Anterior cingulate cortex (tissue), 58 donors: ENCODE measurements at regions not wholly inside any gene's neighbourhood (a gene's known extent, or its start where the extent isn't known, plus 50 kb on each side); places are given as distances from the start of the nearest gene placed in this dataset.

ENCODE experiments used
- DNase-seq, 58 donors: peaks; one replicate each; lab custom pipeline; 2025; lab: John Stamatoyannopoulos, UW

DNA sequence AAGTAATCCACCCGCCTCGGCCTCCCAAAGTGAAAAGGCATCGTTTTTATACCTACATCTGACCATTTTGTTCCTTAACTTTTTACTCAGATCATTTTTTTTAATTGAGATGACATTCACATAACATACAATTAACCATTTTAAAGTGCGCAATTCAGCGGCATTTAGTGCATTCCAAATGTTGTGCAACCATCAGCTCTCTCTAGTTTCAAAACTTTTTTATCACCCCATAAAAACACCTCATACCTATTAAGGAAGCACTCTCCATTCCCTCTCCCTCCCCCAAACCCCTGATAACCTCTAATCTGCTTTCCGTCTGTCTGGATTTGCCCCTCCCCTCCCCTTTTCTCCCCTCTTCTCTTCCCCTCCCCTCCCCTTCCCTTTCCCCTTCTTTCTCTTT, 310.1 kb downstream of the UACA start:
- DNase-seq: no peak

DNA sequence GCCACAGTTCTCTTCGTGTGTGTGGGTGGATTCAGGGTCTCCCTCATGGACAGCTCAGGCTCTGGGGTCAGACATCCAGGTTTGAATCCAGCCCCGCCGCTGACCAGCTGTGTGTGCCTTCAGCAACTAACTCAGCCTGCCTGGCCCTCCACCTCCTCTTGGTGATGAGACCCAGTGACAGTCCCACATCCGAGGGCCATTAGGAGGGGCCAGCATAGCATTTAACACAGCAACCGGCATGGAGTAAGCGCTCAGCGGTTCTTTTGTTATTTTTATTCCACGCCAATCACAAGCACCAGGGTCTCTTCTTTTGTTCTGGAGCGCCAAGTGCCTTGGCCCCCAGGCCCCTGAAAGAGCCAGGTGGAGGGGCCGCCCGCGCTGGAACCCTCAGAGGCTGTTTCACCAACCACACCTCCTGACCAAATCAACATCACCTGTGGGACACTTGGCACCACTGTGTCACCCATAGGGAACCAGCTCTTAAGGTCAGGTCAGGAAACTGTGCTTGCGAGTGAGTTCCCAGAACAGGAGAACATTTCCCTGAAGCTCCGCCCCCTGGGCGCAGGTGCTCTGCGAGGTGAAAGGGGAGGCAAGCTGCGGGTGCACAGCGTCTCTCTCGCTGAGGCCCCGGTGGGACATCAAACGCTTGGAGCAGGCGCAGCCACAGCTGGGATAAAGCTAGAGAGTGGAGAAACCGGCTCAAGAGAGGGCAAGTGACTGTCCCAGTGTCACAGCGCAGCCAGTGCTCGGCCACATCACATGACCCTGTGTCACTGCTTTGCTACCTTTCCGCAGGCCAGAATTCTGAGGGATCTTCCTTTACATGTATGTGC, 311.3 kb downstream of the UACA start:
- no peak for DNase-seq

DNA sequence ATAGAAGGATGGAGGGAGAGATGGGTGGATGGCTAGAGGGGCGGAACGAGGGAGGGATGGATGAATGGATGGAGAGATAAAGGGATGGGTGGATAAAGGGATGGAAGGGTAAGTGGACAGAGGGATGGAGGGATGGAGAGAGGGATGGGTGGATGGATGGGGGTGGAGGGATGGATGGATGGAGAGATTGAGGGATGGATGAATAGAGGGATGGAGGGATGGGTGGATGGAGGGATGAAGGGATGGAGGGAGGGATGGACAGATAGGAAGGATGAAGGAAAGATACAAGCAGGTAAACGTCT, 313.3 kb downstream of the UACA start:
- DNase-seq: no peak

DNA sequence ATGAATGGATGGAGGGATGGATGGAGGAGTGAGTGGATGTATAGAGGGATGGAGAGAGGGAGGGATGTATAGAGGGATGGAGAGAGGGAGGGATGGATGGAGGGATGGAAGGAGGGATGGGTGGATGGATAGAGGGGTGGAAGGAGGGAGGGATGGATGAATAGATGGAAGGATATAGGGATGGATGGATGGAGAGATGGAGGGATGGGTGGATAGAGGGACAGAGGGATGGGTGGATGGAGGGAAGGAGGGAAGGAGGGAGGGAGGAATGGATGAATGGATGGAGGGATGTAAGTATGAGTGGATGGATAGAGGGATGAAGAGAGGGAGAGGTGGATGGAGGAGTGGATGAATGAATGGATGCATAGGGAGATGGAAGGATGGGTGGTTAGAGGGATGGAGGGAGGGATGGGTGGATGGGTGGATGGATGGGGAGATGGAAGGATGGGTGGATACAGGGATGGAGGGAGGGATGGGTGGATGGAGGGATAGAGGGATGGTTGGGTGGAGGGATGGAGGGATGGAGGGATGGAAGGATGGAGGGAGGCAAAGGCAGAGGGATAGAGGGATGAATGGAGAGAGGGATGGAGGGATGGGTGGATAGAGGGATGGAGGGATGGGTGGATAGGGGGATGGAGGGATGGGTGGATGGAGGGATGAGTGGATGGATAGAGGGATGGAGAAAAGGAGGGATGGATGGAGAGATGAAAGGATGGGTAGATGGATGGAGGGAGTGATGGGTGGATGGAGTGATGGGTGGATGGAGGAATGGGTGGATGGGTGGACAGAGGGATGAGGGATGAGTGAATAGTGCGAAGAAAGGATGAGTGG, 313.8 kb downstream of the UACA start:
- no peak for DNase-seq

DNA sequence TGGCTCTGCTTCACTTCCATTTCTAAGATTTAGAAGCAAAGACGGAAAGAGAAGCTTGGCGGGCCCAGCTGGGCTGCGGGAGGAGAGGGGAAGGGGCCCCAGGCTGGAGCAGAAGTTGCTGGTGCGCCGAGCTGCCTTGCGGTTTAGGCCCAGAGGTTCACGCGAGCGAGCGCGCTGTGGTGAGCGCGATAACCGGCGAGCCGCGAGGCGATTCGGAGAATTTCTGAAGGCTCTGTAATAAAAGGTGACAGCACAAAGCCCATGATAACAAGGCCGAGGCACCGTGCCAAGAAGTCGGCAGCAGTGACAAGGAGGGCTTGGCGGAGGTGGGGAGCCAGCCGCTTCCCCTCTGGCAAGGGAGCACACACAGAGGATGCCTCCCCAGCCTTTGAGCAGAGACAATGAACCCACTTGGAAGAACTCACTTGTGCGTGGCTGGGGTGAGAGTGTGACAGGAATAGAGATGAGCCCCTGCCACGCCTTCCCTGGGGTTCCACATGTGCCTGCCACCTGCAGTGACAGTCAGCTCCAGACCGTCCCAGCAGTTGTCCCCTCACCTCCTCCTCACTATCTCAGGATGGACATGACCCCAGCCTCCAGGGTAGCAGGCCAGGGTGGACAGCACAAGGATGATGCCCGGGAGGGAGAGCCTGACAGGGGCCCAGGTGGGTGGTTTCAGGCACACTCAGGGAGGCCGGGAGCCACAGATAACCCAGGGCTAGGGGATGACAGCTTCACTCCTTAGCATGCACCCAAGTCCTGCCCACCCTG, 315.2 kb downstream of the UACA start:
- peak in 7 of 58 donors; percentile 11 to 50 (median 17) for DNase-seq

DNA sequence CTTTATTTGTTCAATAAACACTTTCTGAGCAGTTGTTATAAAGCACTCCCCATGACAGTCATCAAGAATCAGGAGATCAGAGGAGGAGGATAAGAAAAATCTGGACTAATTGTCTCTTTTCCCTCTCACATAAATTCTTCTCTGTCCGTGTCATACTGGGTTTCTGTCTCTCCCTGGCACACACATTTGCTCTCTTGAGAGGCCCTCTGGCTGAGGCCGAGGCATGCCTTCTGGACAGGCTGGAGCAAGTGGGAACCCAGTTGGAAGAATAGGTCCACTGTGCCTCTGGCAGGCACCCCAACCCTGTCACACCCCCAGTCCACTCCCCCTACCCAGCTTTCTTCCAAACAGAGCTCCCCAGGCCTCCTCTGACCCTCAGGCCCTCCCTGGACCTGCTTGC, 315.8 kb downstream of the UACA start:
- peak in 1 of 58 donors; percentile 12 for DNase-seq

DNA sequence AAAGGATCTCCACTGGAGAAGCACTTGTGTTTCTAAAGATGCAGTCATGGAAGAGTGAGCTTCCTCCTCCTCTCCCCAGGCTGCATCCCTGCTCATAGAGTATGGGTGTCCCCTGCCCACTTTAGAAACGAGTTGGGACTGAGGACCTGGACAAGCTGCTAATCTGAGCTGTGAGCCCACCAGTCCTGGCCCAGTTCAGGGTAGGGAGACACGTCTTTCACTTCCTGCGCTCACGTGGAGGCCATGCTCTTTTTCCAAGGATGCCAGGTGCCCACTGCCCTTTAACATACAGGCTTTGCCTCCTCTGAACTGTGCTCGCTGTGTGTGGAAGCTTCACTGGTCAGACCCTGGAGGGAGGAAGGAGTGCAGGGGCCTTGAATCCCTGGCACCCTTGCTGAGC, 316.3 kb downstream of the UACA start:
- DNase-seq: no peak

DNA sequence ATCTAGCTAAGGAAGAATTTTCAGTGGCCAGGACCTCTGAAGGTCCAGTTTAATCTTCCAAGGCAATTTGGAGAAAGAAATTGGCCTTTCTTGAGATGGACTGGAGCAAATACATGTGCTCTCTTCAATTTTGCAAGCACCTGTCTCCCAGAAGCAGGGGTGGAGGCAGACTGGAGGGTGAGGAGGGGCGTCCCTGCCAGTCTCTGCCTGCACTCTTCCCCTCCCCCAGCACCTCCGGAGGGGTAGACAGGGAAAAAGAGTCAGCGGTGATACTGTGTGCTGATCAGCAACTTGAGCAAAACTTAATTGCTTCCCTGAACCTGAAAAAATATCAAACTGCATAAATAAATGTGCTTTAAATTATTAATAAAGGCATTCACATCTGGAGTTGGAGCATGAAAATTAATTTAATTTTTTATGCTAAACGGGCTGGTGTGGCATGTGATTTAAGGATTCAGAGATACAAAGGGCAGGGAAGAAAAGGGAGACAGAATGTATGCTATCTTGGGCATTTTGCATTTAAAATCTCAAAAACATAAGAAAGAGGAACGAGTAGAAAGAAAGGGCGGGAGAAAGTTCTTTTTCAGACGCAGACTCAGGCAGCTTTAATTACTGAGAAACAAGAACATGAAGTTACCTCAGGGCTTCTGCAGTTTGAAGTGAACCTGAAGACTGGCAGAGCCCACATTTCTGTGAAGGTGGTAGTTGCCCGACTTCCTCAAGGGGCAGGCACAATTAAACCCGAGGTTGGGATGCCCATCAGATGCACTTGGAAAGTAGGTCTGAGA, 319.7 kb downstream of the UACA start:
- no peak for DNase-seq

DNA sequence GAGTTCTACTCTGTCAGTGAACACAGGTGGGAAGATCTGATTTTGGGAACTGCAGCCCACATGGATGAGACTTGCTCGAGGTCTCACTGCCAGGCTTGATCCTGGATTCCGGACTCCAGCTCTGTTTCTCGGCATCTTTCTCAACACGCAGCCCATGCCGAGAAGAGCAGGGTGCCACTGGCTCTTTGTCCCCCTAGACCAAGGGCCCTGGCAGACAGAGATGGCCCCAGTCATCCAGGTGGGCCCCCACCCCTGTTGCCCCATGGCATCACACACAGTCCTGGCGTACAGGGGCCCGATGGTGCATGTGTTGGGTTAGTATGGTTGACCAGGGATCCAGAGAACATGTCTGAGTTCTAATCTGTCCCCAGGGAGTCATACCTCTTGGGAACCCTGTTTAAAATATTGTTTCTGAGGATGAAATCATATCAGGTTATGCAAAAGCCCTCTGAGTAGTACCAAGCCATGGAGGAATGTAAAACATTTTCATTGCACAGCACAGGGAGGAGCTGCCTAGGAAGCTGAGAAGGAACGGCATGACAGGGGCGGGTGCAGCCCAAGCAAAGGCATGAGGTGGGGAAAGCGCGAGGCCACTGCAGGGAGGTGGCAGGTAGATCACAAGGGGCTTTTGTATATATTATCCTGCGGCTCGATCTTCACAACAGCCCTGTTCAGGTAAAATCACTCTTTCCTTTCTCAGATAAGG, 320.6 kb downstream of the UACA start:
- no peak for DNase-seq

DNA sequence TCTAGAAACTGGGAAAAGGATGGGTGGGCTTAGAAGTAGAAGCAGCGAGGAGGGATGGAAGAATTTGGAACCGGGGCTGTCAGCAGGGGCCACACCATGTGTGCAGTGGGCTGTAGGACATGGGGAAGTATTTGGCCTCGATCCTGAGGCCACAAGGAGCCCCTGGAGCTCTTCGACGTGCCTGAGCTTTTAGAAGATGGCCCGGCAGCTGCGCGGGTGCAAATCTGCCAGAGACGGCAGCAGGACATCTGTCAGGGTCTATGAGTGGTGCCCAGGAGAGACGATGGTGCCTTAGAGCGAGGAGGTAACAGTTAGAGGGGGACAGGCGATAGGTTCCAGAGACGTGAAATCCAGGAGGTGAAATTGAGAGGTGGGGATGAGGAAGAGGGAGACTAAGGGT, 321.1 kb downstream of the UACA start:
- no peak for DNase-seq

DNA sequence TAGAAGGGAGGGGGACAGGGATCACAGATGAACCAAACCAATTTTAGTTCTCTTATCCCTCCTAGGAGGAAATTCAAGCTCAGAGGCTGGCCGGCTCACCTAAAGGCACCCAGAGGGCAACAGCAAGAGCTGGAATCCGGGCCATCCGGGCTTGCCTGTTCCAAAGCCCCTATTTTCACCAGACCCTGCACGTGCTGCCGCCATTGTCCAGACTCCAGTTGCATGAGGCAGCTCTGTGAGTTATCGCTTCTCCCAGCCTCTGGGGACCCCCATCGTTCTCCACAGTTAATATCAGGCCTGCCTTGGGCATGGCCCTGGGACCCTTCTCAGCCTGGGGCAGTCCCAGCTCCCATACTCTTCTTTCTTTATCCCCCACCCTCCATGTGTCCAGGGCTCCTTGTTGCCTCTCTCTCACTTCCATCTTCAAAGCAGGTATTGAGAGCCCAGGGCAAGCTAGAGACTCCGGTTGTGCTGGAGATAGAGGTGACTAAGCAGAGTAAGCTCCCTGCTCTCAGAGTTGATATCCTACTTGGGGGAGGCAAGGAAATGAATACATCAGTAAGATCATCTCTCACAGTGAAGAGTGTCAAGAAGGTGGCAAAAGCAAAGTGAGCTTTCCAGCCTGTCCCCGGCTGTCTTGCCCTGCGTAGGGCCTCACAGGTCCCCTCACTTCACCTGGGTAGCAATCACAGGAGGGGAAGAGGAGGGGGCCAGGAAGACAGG, 322.8 kb downstream of the UACA start:
- no peak for DNase-seq

DNA sequence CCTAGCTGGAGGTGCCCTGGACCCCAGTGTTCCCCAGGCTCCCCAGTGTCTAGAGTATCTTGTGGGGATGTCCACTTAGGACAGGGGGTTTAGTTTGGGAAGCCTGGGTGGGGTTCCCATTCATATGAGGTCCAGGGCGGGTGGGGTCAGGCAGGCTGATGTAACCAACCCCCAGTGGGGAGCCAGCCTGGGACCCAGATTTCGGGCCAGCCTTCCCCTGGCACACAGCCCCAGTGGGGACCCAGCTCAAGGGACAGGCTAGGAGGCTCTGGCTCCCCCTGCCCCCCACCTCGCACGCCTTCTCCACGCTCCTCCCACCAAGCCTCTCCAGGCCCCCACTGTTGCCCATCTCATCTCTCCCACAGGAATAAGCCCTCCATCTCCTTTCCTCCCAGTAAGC, 323.5 kb downstream of the UACA start:
- DNase-seq: no peak

DNA sequence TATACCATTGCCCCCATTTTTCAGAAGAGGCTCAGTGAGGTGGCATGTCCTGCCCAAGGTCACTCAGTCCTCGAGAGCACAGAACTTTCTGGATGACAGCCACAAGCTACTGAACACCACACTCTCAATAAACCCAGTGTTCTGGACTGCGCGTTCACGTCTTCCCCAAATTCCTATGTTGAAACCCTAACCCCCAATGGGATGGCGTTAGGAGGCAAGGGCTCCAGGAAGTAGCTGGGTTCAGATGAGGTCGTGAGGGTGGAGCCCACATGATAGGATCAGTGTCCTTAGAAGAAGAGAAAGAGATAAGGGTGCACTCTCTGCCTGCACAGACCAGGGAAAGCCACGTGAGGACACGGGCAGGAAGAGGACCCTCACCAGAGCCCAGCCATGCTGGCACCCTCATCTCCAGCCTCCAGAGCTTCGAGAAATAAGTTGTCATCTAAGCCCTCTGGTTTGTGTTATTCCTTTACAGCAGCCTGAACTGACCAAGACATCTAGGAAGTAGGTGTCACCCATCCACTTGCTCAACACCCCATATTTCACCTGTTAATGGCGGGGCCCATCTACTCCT, 324.0 kb downstream of the UACA start:
- DNase-seq: no peak

DNA sequence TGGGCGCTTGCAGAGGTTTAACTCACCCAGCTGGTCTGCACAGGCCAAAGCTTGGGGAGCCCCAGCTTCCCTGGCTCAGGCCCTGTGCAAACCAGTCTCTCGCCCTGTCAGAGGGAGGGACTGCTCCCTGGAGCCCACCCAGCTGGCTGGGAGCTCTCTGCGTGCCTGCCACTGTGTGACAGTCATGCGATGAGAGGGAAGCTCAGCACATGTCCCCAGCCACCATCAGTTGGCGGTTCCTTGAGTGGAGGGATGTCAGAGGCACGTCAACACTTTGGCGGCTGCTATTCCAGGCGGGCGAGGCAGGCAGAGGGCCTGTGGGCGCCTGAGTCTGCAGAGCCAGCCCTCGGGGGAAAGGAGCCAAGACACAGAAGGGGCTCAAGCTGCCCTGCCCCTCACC, 324.6 kb downstream of the UACA start:
- peak in 1 of 58 donors; percentile 14 for DNase-seq

DNA sequence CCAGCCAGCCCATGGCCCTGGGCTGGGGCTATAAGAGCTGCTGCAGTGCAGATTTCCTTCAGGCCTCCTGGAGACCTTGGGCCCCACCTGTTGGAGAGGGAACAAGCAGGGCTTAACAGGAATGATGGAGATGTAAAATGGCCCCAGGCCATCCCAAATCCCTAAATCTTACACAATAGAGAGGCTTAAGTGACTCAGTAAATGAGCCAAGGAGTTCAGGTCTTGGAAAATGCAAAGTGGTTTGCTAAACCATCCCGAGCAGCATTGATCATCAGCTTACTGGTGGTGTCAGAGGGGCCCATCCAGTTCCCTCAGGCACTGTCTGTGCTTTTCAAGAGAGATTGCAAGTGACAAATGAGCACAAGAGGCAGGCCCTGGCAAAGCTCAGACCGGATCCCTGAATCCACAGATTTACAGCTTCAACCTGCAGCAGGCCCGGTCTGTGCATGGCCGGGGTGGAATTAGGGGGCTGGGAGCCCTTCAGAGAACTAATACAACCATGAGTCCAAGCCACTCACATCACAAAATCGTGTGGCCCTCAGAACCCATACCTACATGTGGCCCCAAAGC, 325.4 kb downstream of the UACA start:
- DNase-seq: no peak

DNA sequence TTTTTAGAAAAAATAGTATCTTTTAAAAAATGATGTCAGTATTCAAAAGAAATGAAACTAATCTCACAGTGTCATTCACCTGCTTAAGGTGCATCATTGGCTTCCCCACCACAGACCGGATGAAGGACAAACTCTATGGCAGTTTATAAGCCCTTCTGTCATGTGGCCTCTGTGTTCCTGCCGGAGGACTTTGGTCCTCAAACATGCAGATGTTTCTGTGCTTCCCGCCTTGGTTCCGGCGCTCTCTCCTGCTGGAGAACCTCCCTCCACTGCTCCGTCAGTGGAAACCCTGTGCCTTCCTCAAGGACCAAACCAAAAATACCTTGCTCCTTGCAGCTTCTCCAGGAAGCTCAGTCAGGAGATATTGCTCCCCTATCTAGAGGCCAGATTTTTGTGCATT, 326.3 kb downstream of the UACA start:
- no peak for DNase-seq

DNA sequence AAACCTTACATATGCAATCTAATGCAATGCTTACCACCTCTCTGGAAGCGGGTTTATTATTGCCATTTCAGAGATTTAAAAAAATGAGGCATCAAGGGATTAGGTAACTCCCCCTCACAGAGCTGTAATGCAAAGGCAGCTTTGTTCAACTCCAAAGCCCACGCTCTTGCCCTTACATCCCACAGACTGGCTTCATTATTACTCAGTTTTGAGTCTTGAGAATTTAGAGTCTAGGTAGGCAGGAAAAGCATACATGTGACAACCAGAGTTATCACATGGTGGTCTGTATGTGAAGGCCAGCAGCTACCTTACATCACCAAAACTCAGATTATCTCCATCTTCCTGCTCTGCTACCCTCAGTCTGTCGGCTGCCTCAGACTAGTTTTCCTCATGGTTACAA, 326.9 kb downstream of the UACA start:
- no peak for DNase-seq

DNA sequence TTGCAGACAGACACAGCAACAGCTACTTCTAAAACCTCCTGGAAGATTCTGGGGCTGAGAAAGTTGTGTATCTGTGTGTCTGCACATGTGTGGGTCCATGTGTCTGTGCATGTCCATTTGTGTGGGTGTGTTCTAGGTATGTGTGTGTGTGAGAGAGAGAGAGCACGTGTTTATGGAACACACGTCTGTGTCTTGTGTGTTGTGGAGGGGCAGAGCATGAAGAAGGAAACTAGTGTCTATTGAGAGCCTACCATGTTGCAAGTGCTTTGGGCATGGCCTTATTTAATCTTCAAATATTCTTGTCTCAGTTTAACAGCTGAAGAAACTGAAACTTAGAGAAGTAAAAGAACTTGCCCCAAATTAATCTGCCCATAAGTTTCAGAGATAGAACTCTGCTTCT, 327.5 kb downstream of the UACA start:
- DNase-seq: no peak
